Esophagus squamous epithelium (tissue), 4 donors: ENCODE measurements at regions not wholly inside any gene's neighbourhood (a gene's known extent, or its start where the extent isn't known, plus 50 kb on each side); places are given as distances from the start of the nearest gene placed in this dataset.

ENCODE experiments used
- CTCF ChIP-seq, 6 experiments: fragments of 450-650 bp in 4 of 6; fragments of 200-600 bp in 2 of 6; sonication (generic) in 2 of 6; IDR thresholded peaks; one replicate each; pipeline ENCODE4 v1.5.1; 2016 to 2019; ENCODE audit warnings: antibody characterized with exemption in 6 of 6, mild to moderate bottlenecking in 4 of 6, moderate library complexity in 4 of 6
- POLR2A ChIP-seq, 4 donors: fragments of 450-650 bp; IDR thresholded peaks; one replicate each; pipeline ENCODE4 v1.6.1; 2017; ENCODE audit warnings: antibody characterized with exemption in 4 of 4, mild to moderate bottlenecking in 4 of 4, moderate library complexity in 3 of 4

GRCh38 chr13:80669112-80669511, 328.2 kb upstream of the SPRY2 start:
- TF ChIP-seq CTCF (IDR thresholded peaks at IDR 0.05) (no peak), POLR2A (IDR thresholded peaks at IDR 0.05) (no peak)
